ENCODE measurements at regions not wholly inside any gene's neighbourhood (a gene's known extent, or its start where the extent isn't known, plus 50 kb on each side); places are given as distances from the start of the nearest gene placed in this dataset.

DNA sequence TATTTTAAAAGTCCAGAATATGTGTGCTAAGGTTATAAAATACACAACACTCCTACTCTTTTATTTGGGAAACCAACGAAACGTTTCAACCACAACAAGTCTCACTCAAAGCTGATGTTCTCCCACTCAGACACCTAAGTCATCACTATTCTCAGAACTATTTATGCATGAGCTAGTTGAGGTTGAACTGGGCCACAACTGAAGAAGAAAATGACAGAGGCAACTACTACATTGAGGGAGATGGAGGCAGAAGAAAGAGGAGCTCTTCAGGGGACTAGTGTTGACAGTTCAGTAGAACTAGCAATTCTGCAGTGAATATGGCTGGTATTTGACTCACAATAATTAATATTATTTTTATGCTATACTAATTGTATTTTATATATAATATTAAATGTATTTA, 198.2 kb downstream of the SEC16B start:
- TF ChIP-seq POLR2AphosphoS5 (IDR thresholded peaks at IDR 0.05; ENCODE audit: borderline replicate concordance, low read depth, low read length) (no peak), EZH2 (IDR thresholded peaks at IDR 0.05) (no peak)

All from SK-N-MC (cell line).